T-cell (primary cell): ENCODE measurements at regions not wholly inside any gene's neighbourhood (a gene's known extent, or its start where the extent isn't known, plus 50 kb on each side); places are given as distances from the start of the nearest gene placed in this dataset.
"Not testable (repeated sequence)": the region's sequence is repeated elsewhere in the genome, so short reads cannot be mapped to it uniquely, and the experiment has no call there.

Source experiments
- ATAC-seq, 4 experiments: fragments of 200-7000 bp in 3 of 4; fragments of 150-1000 bp in 1 of 4; cut with Tn5 transposase; replicated peaks in 1 of 4; 1 replicate in 3 of 4; 2 replicates in 1 of 4; pipeline ENCODE4 v1.10.0; 2021; ENCODE audit warnings: moderate library complexity in 3 of 4, mild to moderate bottlenecking in 2 of 4, moderate number of reproducible peaks in 1 of 4
- CTCF ChIA-PET, 2 donors: fragments of 300-600 bp; sonication (Branson Sonifier 250); formaldehyde crosslinking; loops; one replicate each; lab custom pipeline; 2022; ENCODE audit warnings: antibody characterized with exemption in 2 of 2; lab: Charles Lee
- POLR2A ChIA-PET, 2 donors: fragments of 300-600 bp; sonication (Branson Sonifier 250); formaldehyde crosslinking; loops; one replicate each; lab custom pipeline; 2022; ENCODE audit warnings: antibody characterized with exemption in 2 of 2; lab: Charles Lee
- DNase-seq, 35 experiments: peaks; one replicate each; pipeline versions ENCODE4 v3.0.0 to v3.0.0-alpha.2; 2013 to 2023
- H3K27ac ChIP-seq: one replicate; pipeline ENCODE4 v1.5.1; 2013; ENCODE audit warnings: low read length
- H3K27me3 ChIP-seq, 2 experiments: replicated peaks in 1 of 2; 1 replicate in 1 of 2; 2 replicates in 1 of 2; pipeline versions ENCODE4 v1.6.1 to v1.7.0; 2013; ENCODE audit warnings: low read length in 1 of 2, mixed read lengths in 1 of 2; ENCODE audit not compliant: control insufficient read depth in 2 of 2, insufficient read depth in 2 of 2; ENCODE audit errors: extremely low read depth in 1 of 2
- H3K36me3 ChIP-seq, 2 donors: 1 replicate in 1 of 2; 2 replicates in 1 of 2; pipeline versions ENCODE4 v1.6.1 to v1.7.0; 2013; ENCODE audit warnings: low read length in 1 of 2; ENCODE audit not compliant: control insufficient read depth in 2 of 2, insufficient read depth in 1 of 2; ENCODE audit errors: extremely low read depth in 1 of 2
- H3K4me1 ChIP-seq, 2 experiments: 1 replicate in 1 of 2; 2 replicates in 1 of 2; pipeline versions ENCODE4 v1.6.1 to v1.7.0; 2013; ENCODE audit warnings: low read length in 2 of 2, mixed read lengths in 1 of 2; ENCODE audit not compliant: insufficient read depth in 2 of 2, control insufficient read depth in 1 of 2; ENCODE audit errors: extremely low read depth in 1 of 2
- H3K4me3 ChIP-seq, 2 donors: 1 replicate in 1 of 2; 2 replicates in 1 of 2; pipeline versions ENCODE4 v1.5.1 to v1.7.0; 2013; ENCODE audit warnings: mild to moderate bottlenecking in 2 of 2, low read length in 1 of 2, moderate library complexity in 1 of 2; ENCODE audit not compliant: control insufficient read depth in 1 of 2; ENCODE audit errors: extremely low read depth in 1 of 2
- H3K9me3 ChIP-seq: 2 replicates; pipeline ENCODE4 v1.7.0; 2013
- H3K27ac Mint-ChIP-seq, 2 donors: one replicate each; pipeline ENCODE4 v1.8.0; 2020 to 2021; ENCODE audit warnings: mild to moderate bottlenecking in 2 of 2, mixed read lengths in 2 of 2
- H3K27me3 Mint-ChIP-seq, 2 donors: one replicate each; pipeline ENCODE4 v1.8.0; 2021 to 2022; ENCODE audit warnings: mixed read lengths in 2 of 2
- H3K36me3 Mint-ChIP-seq: one replicate; pipeline ENCODE4 v1.8.0; 2021; ENCODE audit warnings: mixed read lengths
- H3K4me1 Mint-ChIP-seq, 3 donors: one replicate each; pipeline ENCODE4 v1.8.0; 2020 to 2022; ENCODE audit warnings: mixed read lengths in 3 of 3, mild to moderate bottlenecking in 1 of 3
- H3K4me3 Mint-ChIP-seq, 3 donors: one replicate each; pipeline ENCODE4 v1.8.0; 2020 to 2022; ENCODE audit warnings: mild to moderate bottlenecking in 3 of 3, mixed read lengths in 3 of 3, moderate library complexity in 3 of 3
- H3K9me3 Mint-ChIP-seq, 3 donors: one replicate each; pipeline ENCODE4 v1.8.0; 2020 to 2022; ENCODE audit warnings: mixed read lengths in 3 of 3
- WGBS: methylation state at CpG from one replicate; pipeline ENCODE4 v1.1.5; 2013; ENCODE audit warnings: missing lambda C conversion rate; ENCODE audit not compliant: insufficient coverage; 5-methylcytosine and 5-hydroxymethylcytosine counted together

- POLR2A ChIA-PET: not testable (repeated sequence)
These were observed 50.8 kb upstream of the WDR72 start for GRCh38 chr15:53810306-53810705.

More at GRCh38 chr15:53810306-53810705, 50.8 kb upstream of the WDR72 start:
- H3K9me3 Mint-ChIP-seq, H3K4me1 Mint-ChIP-seq, H3K4me3 ChIP-seq, H3K27me3 ChIP-seq, ATAC-seq, H3K36me3 ChIP-seq, H3K36me3 Mint-ChIP-seq, H3K27me3 Mint-ChIP-seq, H3K27ac ChIP-seq, H3K27ac Mint-ChIP-seq, H3K9me3 ChIP-seq, DNase-seq, H3K4me1 ChIP-seq, CTCF ChIA-PET, H3K4me3 Mint-ChIP-seq: not testable (repeated sequence)
- 94% methylated on average over 7 of the region's 7 CpGs for WGBS
